Colonic mucosa (tissue), 4 donors: ENCODE measurements at regions not wholly inside any gene's neighbourhood (a gene's known extent, or its start where the extent isn't known, plus 50 kb on each side); places are given as distances from the start of the nearest gene placed in this dataset.

Source experiments
- DNase-seq: peaks from one replicate; pipeline ENCODE4 v3.0.0-alpha.2; 2020
- H3K27ac ChIP-seq: fragments of 200-600 bp; one replicate; pipeline ENCODE4 v1.8.0; 2021
- H3K27me3 ChIP-seq: fragments of 200-600 bp; one replicate; pipeline ENCODE4 v1.8.0; 2021
- H3K36me3 ChIP-seq: fragments of 200-600 bp; one replicate; pipeline ENCODE4 v1.8.0; 2021
- H3K4me1 ChIP-seq: fragments of 200-600 bp; one replicate; pipeline ENCODE4 v1.8.0; 2021; ENCODE audit warnings: mild to moderate bottlenecking
- H3K4me3 ChIP-seq: fragments of 200-600 bp; one replicate; pipeline ENCODE4 v1.8.0; 2021
- H3K9ac ChIP-seq, 2 donors: one replicate each; pipeline ENCODE4 v1.7.0; 2013; ENCODE audit warnings: control low read depth in 2 of 2, low read depth in 2 of 2, low read length in 2 of 2
- H3K9me3 ChIP-seq: fragments of 200-600 bp; one replicate; pipeline ENCODE4 v1.8.0; 2021
- intact Hi-C: fragments of 100-400 bp; cut with DNase I; formaldehyde crosslinking; loops from one replicate; pipeline ENCODE4 v1.14.1; 2022
- TF ChIP-seq, protein P1 (sequence below): fragments of 200-600 bp; IDR thresholded peaks from one replicate; pipeline ENCODE4 v1.8.0; 2022; ENCODE audit warnings: antibody characterized with exemption, mild to moderate bottlenecking
- donor health status: healthy.
- donor health status: DM: no; HTN: no; CAD: no.
- donor health status: DM: no; HTN: no; CAD: no.

DNA sequence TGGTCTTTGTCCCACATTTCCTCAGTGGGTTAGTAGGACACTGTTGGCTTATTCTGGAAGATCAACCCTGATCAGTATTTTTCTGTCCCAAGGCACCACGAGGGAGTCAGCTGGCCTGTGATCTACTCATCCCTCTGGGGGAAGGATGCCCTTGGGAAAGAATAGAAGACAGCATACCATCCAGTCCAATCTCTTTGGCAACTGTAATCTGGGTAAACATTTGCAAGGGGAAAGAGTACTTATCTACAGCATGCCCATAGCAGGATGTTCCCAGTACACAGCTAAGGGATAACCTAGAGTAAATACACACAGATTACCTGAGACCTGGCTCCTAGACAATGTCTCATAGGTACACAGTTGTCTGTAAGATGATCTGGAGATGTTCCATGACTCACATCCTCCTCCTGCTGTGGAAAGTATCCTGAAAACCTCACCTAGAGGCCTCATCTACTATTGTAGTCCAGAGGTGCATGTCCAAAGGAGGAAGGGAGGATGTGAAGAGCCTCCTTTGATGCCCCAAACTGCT lies 134.3 kb upstream of the VWC2 start:
- no peak overlapping the region for H3K9ac ChIP-seq
- no peak for DNase-seq
- intact Hi-C loops = no loop called here

DNA sequence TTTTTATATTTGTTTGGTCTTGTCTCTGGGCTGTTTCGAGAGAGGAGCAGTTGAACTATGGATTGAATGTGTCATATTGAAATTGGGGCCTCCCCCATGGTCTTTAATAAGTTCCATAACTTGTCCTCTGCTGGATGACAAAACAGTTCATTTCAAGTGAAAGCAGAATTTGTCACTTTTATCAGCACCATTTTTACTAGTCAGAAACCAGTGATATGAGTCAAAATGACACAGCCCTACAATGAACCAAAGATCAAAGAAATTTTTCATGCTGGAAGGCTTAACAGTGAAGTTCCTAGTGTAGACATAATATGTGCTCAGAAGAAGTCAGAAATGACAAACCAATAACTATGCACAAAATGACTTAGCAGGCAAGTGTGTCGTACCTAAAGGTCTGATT lies 133.6 kb upstream of the VWC2 start:
- H3K4me3 ChIP-seq = no peak overlapping the region
- intact Hi-C loops = no loop called here
- H3K9me3 ChIP-seq = no peaks in the 10 kb centered on the region
- H3K27ac ChIP-seq = no peak overlapping the region
- no peaks in the 10 kb centered on the region for H3K4me1 ChIP-seq
- H3K27me3 ChIP-seq = no peaks in the 10 kb centered on the region
- TF ChIP-seq, protein P1, sequence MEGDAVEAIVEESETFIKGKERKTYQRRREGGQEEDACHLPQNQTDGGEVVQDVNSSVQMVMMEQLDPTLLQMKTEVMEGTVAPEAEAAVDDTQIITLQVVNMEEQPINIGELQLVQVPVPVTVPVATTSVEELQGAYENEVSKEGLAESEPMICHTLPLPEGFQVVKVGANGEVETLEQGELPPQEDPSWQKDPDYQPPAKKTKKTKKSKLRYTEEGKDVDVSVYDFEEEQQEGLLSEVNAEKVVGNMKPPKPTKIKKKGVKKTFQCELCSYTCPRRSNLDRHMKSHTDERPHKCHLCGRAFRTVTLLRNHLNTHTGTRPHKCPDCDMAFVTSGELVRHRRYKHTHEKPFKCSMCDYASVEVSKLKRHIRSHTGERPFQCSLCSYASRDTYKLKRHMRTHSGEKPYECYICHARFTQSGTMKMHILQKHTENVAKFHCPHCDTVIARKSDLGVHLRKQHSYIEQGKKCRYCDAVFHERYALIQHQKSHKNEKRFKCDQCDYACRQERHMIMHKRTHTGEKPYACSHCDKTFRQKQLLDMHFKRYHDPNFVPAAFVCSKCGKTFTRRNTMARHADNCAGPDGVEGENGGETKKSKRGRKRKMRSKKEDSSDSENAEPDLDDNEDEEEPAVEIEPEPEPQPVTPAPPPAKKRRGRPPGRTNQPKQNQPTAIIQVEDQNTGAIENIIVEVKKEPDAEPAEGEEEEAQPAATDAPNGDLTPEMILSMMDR = no peak
- no peaks in the 10 kb centered on the region for H3K36me3 ChIP-seq
- no peak for DNase-seq
- H3K9ac ChIP-seq = no peak overlapping the region

More for the DNA sequence above, 134.3 kb upstream of the VWC2 start:
- Histone ChIP-seq H3K27ac (no peak overlapping the region), H3K4me1 (no peaks in the 10 kb centered on the region), H3K36me3 (no peaks in the 10 kb centered on the region), H3K27me3 (no peaks in the 10 kb centered on the region), H3K9me3 (no peaks in the 10 kb centered on the region), H3K4me3 (no peak overlapping the region)
- TF ChIP-seq, protein P1 = no peak

DNA sequence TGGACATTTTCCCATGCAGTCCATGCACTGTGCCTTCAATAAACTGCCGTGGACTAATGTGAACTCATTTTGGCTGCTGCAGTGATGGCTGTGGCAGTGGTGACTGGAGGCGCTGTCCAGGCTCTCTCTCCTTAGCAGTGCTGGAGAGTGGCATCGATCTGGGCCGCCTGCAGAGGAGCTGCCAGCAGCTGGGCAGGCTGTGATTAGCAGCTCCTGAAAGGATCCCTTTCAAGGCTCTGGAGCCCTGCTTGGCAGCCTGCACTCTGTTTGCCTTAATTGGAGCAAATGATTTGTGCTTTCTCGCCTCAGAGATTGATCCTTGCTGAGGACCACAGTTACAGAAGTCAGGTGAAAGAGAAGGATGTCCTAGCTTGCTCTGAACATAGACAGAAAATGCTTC lies 130.1 kb upstream of the VWC2 start:
- Histone ChIP-seq H3K4me1 (no peaks in the 10 kb centered on the region), H3K36me3 (no peaks in the 10 kb centered on the region), H3K4me3 (no peak overlapping the region), H3K9ac (no peak overlapping the region), H3K27ac (no peak overlapping the region), H3K9me3 (no peaks in the 10 kb centered on the region), H3K27me3 (no peaks in the 10 kb centered on the region)
- TF ChIP-seq, protein P1 = no peak
- no peak for DNase-seq
- intact Hi-C loops = no loop called here

DNA sequence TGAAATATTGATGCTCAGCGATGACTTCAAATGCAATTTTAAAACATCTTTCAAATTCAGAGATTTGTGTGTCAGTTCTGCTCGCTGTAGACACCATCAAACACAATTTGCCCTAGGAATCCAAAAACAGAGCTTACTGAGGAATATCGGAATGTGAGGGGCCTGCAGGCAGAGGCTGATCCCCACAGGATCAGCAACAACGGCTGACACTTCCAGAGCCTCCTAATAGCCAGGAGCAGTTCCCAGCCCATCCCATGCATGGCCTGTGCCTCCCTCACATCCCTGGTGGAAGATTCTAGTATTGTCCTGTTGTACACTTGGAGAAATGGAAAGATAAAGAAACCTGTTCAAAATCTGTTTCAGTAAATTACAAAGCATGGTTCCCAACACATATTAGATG lies 129.7 kb upstream of the VWC2 start:
- DNase-seq = no peak
- TF ChIP-seq, protein P1 = no peak
- intact Hi-C loops = no loop called here
- H3K9me3 ChIP-seq = no peaks in the 10 kb centered on the region
- H3K36me3 ChIP-seq = no peaks in the 10 kb centered on the region
- no peaks in the 10 kb centered on the region for H3K27me3 ChIP-seq
- H3K4me3 ChIP-seq = no peak overlapping the region
- H3K9ac ChIP-seq = no peak overlapping the region
- no peak overlapping the region for H3K27ac ChIP-seq
- H3K4me1 ChIP-seq = no peaks in the 10 kb centered on the region

DNA sequence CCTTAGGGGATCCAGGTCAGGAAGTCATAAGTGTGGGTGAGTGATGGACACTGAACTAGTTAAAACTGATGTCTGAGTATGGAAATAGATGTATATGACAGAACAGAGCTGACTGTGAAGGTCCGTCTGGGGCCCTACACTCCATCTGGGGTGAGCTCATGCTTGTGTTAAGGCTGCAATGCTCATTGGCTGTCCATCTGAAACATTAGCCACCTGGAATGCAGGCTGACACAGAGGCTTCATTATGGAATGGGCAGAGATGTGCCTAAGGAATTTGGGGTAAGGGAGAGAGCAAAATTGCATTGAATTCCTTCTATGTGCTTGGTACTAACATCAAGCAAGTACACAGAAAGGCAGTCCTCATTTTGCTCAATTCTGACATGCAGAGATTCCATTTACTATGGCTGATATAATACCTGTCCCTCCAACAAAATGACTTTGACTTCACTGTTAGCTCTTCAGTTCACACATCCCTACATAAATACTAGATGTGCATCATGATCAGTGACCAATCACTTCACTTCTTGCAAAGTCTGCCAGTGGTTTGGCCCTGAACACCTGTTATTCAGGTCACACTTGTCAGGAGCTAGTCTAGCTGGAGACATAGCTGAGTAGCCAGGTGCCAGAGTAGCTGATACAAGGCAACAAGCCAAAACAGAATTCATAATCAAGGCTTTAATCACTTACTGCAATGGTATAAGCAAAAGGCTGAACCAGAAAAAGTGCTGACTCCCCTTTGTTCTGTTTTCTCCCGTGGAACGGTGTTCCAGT lies 128.9 kb upstream of the VWC2 start:
- Histone ChIP-seq H3K27me3 (no peaks in the 10 kb centered on the region), H3K4me3 (no peak overlapping the region), H3K4me1 (no peaks in the 10 kb centered on the region), H3K27ac (no peak overlapping the region), H3K9ac (no peak overlapping the region), H3K36me3 (no peaks in the 10 kb centered on the region), H3K9me3 (no peaks in the 10 kb centered on the region)
- DNase-seq = no peak
- TF ChIP-seq, protein P1 = no peak
- intact Hi-C loops = no loop called here
